HG03139 (cell line): ENCODE measurements at regions not wholly inside any gene's neighbourhood (a gene's known extent, or its start where the extent isn't known, plus 50 kb on each side); places are given as distances from the start of the nearest gene placed in this dataset.

ENCODE experiments used
- ATAC-seq: cut with Tn5 transposase; IDR thresholded peaks from one replicate; pipeline ENCODE4 v1.9.1; 2021; ENCODE audit not compliant: unreplicated experiment

DNA sequence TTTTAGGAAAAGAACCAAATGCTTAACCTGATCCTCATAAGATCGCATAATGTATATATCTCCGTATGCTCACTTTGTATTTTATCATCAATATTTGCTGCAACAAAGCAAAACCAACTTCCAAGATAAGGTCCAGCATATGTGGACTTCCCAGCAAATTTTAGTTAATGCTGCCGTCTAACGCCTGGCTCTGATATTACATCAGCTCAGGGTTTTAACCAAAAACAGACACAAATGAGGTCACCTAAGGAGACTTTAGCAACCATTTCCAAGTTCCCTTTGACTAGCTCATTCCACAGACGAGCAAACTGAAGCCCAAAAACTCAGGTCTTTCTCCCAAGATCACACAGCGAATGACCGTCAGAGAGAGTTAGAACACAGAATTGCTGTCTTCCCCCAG is 59.4 kb upstream of the UCN3 start:
- ATAC-seq: no peak

GRCh38 chr10:5310914-5311313 is 53.9 kb upstream of the UCN3 start:
- no peak for ATAC-seq

GRCh38 chr10:5311617-5312016 is 53.1 kb upstream of the UCN3 start:
- no peak for ATAC-seq

GRCh38 chr10:5314840-5315239 is 49.9 kb upstream of the UCN3 start:
- no peak for ATAC-seq
